GM12878 (cell line): ENCODE measurements at regions not wholly inside any gene's neighbourhood (a gene's known extent, or its start where the extent isn't known, plus 50 kb on each side); places are given as distances from the start of the nearest gene placed in this dataset.

Experiments
- ATAC-seq: fragments of 200-7000 bp; cut with Tn5 transposase; 3 replicates; pipeline ENCODE4 v1.9.1; 2020; ENCODE audit warnings: mild to moderate bottlenecking, moderate library complexity
- BruUV-seq: library from RNA; stranded (reverse); fragments of 400-500 nt; replicated peaks from 2 replicates; lab custom pipeline; 2021; lab: Mats Ljungman, UMichigan
- CTCF ChIA-PET: fragments of 300-600 bp; sonication (Branson Sonifier 250); formaldehyde crosslinking; extraction: SDS; loops from one replicate; lab custom pipeline; 2021; ENCODE audit warnings: inconsistent platforms; lab: Yijun Ruan, JAX
- POLR2A ChIA-PET: fragments of 350-600 bp; formaldehyde crosslinking; extraction: SDS; loops from one replicate; lab custom pipeline; 2021; ENCODE audit warnings: inconsistent platforms; lab: Charles Lee
- RAD21 ChIA-PET: fragments of 300-600 bp; sonication (Branson Sonifier 250); formaldehyde crosslinking; loops from one replicate; lab custom pipeline; 2023; ENCODE audit warnings: antibody characterized with exemption; ENCODE audit not compliant: unreplicated experiment; lab: Charles Lee
- SMC1A ChIA-PET: fragments of 300-600 bp; sonication (Branson Sonifier 250); formaldehyde crosslinking; loops from one replicate; lab custom pipeline; 2023; ENCODE audit not compliant: unreplicated experiment, uncharacterized antibody; lab: Charles Lee
- DNase-seq: peaks from one replicate; pipeline ENCODE4 v3.0.0-alpha.2; 2011; ENCODE audit warnings: low read depth, low spot score
- FAIRE-seq: peaks from 3 replicates; lab custom pipeline; 2011; peaks lifted over from hg19 to GRCh38; lab: Jason Lieb, UNC
- H2AFZ ChIP-seq: 2 replicates; pipeline ENCODE4 v1.6.0; 2011; ENCODE audit warnings: low read depth, low read length, control low read depth; ENCODE audit not compliant: control insufficient read depth
- H3K27ac ChIP-seq: 2 replicates; pipeline ENCODE4 v1.5.1; 2011; ENCODE audit warnings: control low read depth; ENCODE audit not compliant: control insufficient read depth, insufficient read depth
- H3K27me3 ChIP-seq, 2 experiments: replicated peaks in 1 of 2; 2 replicates each; pipeline versions ENCODE4 v1.6.0 to v1.6.1; 2011; ENCODE audit warnings: low read length in 1 of 2; ENCODE audit not compliant: control insufficient read depth in 2 of 2, insufficient read depth in 2 of 2
- H3K36me3 ChIP-seq, 2 experiments: 2 replicates each; pipeline ENCODE4 v1.5.1; 2011; ENCODE audit warnings: low read length in 1 of 2; ENCODE audit not compliant: control insufficient read depth in 2 of 2, insufficient read depth in 2 of 2
- H3K4me1 ChIP-seq: 2 replicates; pipeline ENCODE4 v1.6.1; 2011; ENCODE audit warnings: mild to moderate bottlenecking, low read length, moderate library complexity, mixed read lengths; ENCODE audit not compliant: control insufficient read depth, insufficient read depth
- H3K4me2 ChIP-seq: 2 replicates; pipeline ENCODE4 v1.6.0; 2011; ENCODE audit warnings: control low read depth; ENCODE audit not compliant: control insufficient read depth, insufficient read depth
- H3K4me3 ChIP-seq: fragments of 200-600 bp; sonication (generic); 2 replicates; pipeline ENCODE4 v1.5.1; 2016
- H3K79me2 ChIP-seq: 2 replicates; pipeline ENCODE4 v1.6.0; 2011; ENCODE audit warnings: low read length; ENCODE audit not compliant: control insufficient read depth, insufficient read depth
- H3K9ac ChIP-seq: 2 replicates; pipeline ENCODE4 v1.8.0; 2011; ENCODE audit warnings: low read length, control low read depth, mixed read lengths; ENCODE audit not compliant: control insufficient read depth, insufficient read depth
- H3K9me3 ChIP-seq: replicated peaks from 3 replicates; pipeline ENCODE4 v1.5.1; 2011; ENCODE audit warnings: mild to moderate bottlenecking, low read length; ENCODE audit not compliant: control insufficient read depth, insufficient read depth
- H4K20me1 ChIP-seq: 2 replicates; pipeline ENCODE4 v1.6.0; 2011; ENCODE audit not compliant: control insufficient read depth, insufficient read depth
- BACH1 ChIP-seq: fragments of 450-650 bp; IDR thresholded peaks from 2 replicates; pipeline ENCODE4 v1.6.1; 2017; ENCODE audit warnings: mild to moderate bottlenecking, borderline replicate concordance
- BRCA1 ChIP-seq: IDR thresholded peaks from 2 replicates; pipeline ENCODE4 v1.6.1; 2011; ENCODE audit warnings: low read depth, low read length, improper control_type of control experiment
- CBX3 ChIP-seq: fragments of 200-600 bp; sonication (generic); IDR thresholded peaks from 2 replicates; pipeline ENCODE4 v1.6.1; 2016; ENCODE audit warnings: low read depth, borderline replicate concordance
- CHD4 ChIP-seq: fragments of 200-600 bp; sonication (generic); IDR thresholded peaks from 2 replicates; pipeline ENCODE4 v1.6.1; 2016; ENCODE audit warnings: mild to moderate bottlenecking
- CREM ChIP-seq: IDR thresholded peaks from 2 replicates; pipeline ENCODE4 v1.6.1; 2014; ENCODE audit warnings: antibody characterized with exemption, low read depth
- HDAC2 ChIP-seq: fragments of 200-600 bp; sonication (generic); IDR thresholded peaks from 2 replicates; pipeline ENCODE4 v1.6.1; 2017
- IKZF1 ChIP-seq: fragments of 450-650 bp; conservative IDR thresholded peaks from 2 replicates; pipeline ENCODE4 v1.6.1; 2017; ENCODE audit warnings: antibody characterized with exemption, mild to moderate bottlenecking
- KDM1A ChIP-seq: fragments of 200-600 bp; sonication (generic); IDR thresholded peaks from 2 replicates; pipeline ENCODE4 v1.6.1; 2016; ENCODE audit warnings: borderline replicate concordance
- NRF1 ChIP-seq: conservative IDR thresholded peaks from 2 replicates; pipeline ENCODE4 v1.6.1; 2011; ENCODE audit warnings: mild to moderate bottlenecking, low read depth, low read length, improper control_type of control experiment
- POU2F2 ChIP-seq: IDR thresholded peaks from 3 replicates; pipeline ENCODE4 v1.6.1; 2011; ENCODE audit warnings: low read depth, mild to moderate bottlenecking, low read length, borderline replicate concordance
- RAD21 ChIP-seq: IDR thresholded peaks from 2 replicates; pipeline ENCODE4 v1.6.1; 2011; ENCODE audit warnings: mild to moderate bottlenecking, low read depth, low read length, moderate library complexity; ENCODE audit not compliant: insufficient read depth
- SREBF1 ChIP-seq: IDR thresholded peaks from 2 replicates; pipeline ENCODE4 v1.6.1; 2012; ENCODE audit warnings: mild to moderate bottlenecking, low read length
- TAF1 ChIP-seq: IDR thresholded peaks from 2 replicates; pipeline ENCODE4 v1.6.1; 2011; ENCODE audit warnings: mild to moderate bottlenecking, low read depth, low read length, borderline replicate concordance
- TCF3 ChIP-seq: IDR thresholded peaks from 2 replicates; pipeline ENCODE4 v1.6.1; 2012; ENCODE audit warnings: low read depth, mild to moderate bottlenecking, low read length, borderline replicate concordance; ENCODE audit not compliant: insufficient read depth
- ZSCAN29 ChIP-seq: fragments of 450-650 bp; IDR thresholded peaks from 2 replicates; pipeline ENCODE4 v1.6.1; 2017; ENCODE audit warnings: mild to moderate bottlenecking, moderate library complexity
- WGBS: methylation state at CpG from one replicate; pipeline ENCODE4 v1.1.6; 2016; ENCODE audit warnings: low lambda C conversion rate; ENCODE audit not compliant: insufficient replicate concordance, insufficient coverage; ENCODE audit errors: missing lambda C conversion rate; 5-methylcytosine and 5-hydroxymethylcytosine counted together
- in situ Hi-C: fragments of 300-500 bp; cut with MboI; formaldehyde crosslinking; loops from 9 replicates; pipeline ENCODE4 v1.14.3; 2018; ENCODE audit warnings: mixed read lengths
- intact Hi-C: fragments of 100-400 bp; cut with micrococcal nuclease; formaldehyde crosslinking; loops from one replicate; pipeline ENCODE4 v1.14.2; 2022; ENCODE audit not compliant: unreplicated experiment

DNA sequence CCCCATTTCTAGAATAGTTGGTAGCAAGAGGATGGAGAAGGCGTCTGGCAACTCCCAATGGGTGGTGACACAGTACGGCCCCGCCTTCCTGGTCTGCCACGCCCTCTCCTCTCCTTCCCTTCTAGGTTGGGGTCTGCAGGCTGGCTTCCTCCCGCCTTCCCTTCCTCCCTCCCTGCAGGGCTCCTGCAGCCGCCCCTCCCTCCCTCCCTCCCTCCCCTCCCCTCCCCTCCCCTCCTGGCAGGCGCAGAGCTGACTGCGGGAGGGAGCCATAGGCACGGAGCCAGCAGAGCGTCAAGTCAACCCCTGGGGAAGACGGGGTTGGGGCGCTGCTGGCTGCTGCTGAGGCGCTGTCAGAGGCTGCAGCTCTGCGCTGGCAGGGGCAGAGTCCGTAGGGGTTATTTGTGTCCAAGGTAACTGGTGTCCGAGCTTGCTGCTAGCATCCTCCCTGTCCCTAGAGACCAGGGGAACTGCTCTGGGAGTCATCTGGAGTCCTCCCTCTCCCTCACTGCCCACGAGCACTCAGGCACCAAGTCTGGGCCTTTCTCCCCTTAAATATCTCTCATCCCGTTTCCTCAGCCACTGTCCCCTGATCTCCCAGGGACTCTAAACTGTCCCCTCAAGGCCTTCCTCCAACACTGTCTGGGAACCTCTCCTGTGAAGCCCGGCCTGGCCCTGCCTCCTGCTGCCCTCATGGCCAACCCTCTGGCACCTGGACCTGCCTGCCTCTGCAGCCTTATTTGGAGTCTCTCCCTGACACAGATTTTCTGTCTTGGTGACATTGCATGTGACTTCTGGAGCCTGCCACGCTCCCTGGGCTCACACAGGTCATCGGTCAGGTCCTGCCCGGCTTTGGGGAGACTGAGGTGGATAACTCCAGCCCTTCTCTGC is 57.4 kb upstream of the ACOT11 start:
- Histone ChIP-seq H3K9ac (no peak overlapping the region), H4K20me1 (no peaks in the 10 kb centered on the region), H3K79me2 (no peaks in the 10 kb centered on the region), H3K36me3 (no peaks in the 10 kb centered on the region), H3K4me2 (no peak overlapping the region), H3K9me3 (no peaks in the 10 kb centered on the region), H3K27me3 (peaks cover 0 to 2% of the 10 kb centered on the region in 2 experiments; a peak in 1 of 4 replicates), H3K27ac (no peak overlapping the region), H2AFZ (no peak overlapping the region), H3K4me1 (peaks cover 7% of the 10 kb centered on the region), H3K4me3 (no peak overlapping the region)
- no peak for DNase-seq
- CTCF ChIA-PET: interaction anchor here (0.7 to 2.7 kb wide), 16 partner anchors 12 to 421 kb away, joined by 3 to 34 read pairs (median 5); no protein-coding TSS in a partner anchor
- TF ChIP-seq POU2F2: no peak
- intact Hi-C loops: no loop called here
- in situ Hi-C loops: no loop called here
- RAD21 ChIA-PET: interaction anchor here (2.0 to 5.4 kb wide), 2 partner anchors 218 to 365 kb away, joined by 7 to 37 read pairs; no protein-coding TSS in a partner anchor
- 13% methylated on average over 17 of the region's 22 CpGs for WGBS
- SMC1A ChIA-PET: interaction anchor here (1.3 to 1.9 kb wide), 3 partner anchors 219 to 367 kb away, joined by 4 to 11 read pairs (median 5); partner anchors contain the start of gene TTC22
- ATAC-seq: no peak
- BruUV-seq: no TSS peak
- POLR2A ChIA-PET: interaction anchor here (0.6 to 4.7 kb wide), 2 partner anchors 84 to 145 kb away, joined by 5 to 30 read pairs; partner anchors contain the start of gene SSBP3
- no peak for FAIRE-seq

DNA sequence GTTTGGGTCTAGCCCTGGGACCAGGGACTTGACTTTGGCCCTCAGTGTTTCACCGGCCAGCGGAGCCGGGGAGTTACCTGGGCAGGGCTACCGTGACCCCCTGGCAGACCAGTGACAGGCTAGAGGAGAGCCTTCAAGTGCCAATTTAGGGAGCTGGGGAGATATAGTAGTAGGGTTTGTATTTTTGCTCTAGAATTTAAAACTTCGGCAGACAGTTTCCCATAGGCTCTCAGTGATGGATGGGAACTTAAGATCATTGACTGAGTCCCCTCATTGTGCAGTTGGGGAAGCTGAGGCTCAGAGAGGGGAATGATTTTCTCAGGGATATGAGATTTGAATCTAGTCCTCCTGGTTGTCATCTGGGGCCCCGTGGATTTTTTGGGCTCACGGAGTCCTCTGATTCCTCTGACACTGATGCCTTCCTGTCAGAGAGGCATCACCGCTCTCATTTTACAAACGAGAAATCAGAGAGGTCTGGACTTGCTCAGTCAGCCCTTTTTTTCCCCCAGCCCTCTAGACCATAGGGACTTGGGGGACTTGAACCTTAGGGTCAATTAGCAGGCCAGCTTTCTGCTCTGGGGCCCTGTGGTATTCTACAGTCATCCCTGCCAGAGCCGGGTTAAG is 58.3 kb upstream of the ACOT11 start:
- Histone ChIP-seq H3K27ac (no peak overlapping the region), H3K27me3 (peaks cover 0 to 2% of the 10 kb centered on the region in 2 experiments; a peak in 1 of 4 replicates), H3K4me1 (peaks cover 7% of the 10 kb centered on the region), H3K36me3 (no peaks in the 10 kb centered on the region), H4K20me1 (no peaks in the 10 kb centered on the region), H3K4me3 (no peak overlapping the region; the same call in 1 of the 2 replicates), H3K9ac (no peak overlapping the region), H3K9me3 (no peaks in the 10 kb centered on the region), H3K4me2 (no peak overlapping the region), H3K79me2 (no peaks in the 10 kb centered on the region), H2AFZ (no peak overlapping the region)
- POLR2A ChIA-PET: interaction anchor here (0.5 to 4.7 kb wide), 6 partner anchors 83 to 290 kb away, joined by 3 to 30 read pairs (median 4); partner anchors contain the start of genes CYB5RL, MRPL37 and SSBP3
- SMC1A ChIA-PET: interaction anchor here (0.8 to 3.9 kb wide), 13 partner anchors 26 to 366 kb away, joined by 3 to 30 read pairs (median 4); partner anchors contain the start of genes SSBP3 and TTC22
- in situ Hi-C loops (loop anchor here (5.0 kb wide), 2 partner anchors 77 to 417 kb away; no protein-coding TSS in a partner anchor), intact Hi-C loops (loop anchor here (1.0 to 5.0 kb wide), 8 partner anchors 133 to 419 kb away; partner anchors contain the start of genes CYB5RL and MRPL37)
- ATAC-seq (no peak; the same call in 1 of the 3 replicates), DNase-seq (no peak), FAIRE-seq (no peak)
- RAD21 ChIA-PET: interaction anchor here (0.5 to 5.4 kb wide), 21 partner anchors 9 to 418 kb away, joined by 3 to 37 read pairs (median 4); partner anchors contain the start of genes CYB5RL, MRPL37 and SSBP3
- WGBS: 4% methylated on average over 10 of the region's 10 CpGs
- no TSS peak for BruUV-seq
- CTCF ChIA-PET: interaction anchor here (0.6 to 2.7 kb wide), 33 partner anchors 10 to 628 kb away, joined by 3 to 34 read pairs (median 5); partner anchors contain the start of genes CYB5RL, MRPL37 and SSBP3
- no peak for TF ChIP-seq IKZF1
- no peak for TF ChIP-seq NRF1
- no peak for TF ChIP-seq CBX3
- no peak for TF ChIP-seq TAF1
- no peak for TF ChIP-seq SREBF1
- no peak for TF ChIP-seq HDAC2
- TF ChIP-seq CREM: no peak
- no peak for TF ChIP-seq TCF3
- no peak for TF ChIP-seq RAD21
- TF ChIP-seq ZSCAN29: no peak
- TF ChIP-seq BRCA1: no peak
- no peak for TF ChIP-seq BACH1
- TF ChIP-seq KDM1A: no peak
- TF ChIP-seq CHD4: no peak
